GM12878 (cell line): ENCODE measurements at regions not wholly inside any gene's neighbourhood (a gene's known extent, or its start where the extent isn't known, plus 50 kb on each side); places are given as distances from the start of the nearest gene placed in this dataset.

Source experiments
- ATAC-seq: fragments of 200-7000 bp; cut with Tn5 transposase; 3 replicates; pipeline ENCODE4 v1.9.1; 2020; ENCODE audit warnings: mild to moderate bottlenecking, moderate library complexity
- BruUV-seq: library from RNA; stranded (reverse); fragments of 400-500 nt; replicated peaks from 2 replicates; lab custom pipeline; 2021; lab: Mats Ljungman, UMichigan
- CTCF ChIA-PET: fragments of 300-600 bp; sonication (Branson Sonifier 250); formaldehyde crosslinking; extraction: SDS; loops from one replicate; lab custom pipeline; 2021; ENCODE audit warnings: inconsistent platforms; lab: Yijun Ruan, JAX
- POLR2A ChIA-PET: fragments of 350-600 bp; formaldehyde crosslinking; extraction: SDS; loops from one replicate; lab custom pipeline; 2021; ENCODE audit warnings: inconsistent platforms; lab: Charles Lee
- RAD21 ChIA-PET: fragments of 300-600 bp; sonication (Branson Sonifier 250); formaldehyde crosslinking; loops from one replicate; lab custom pipeline; 2023; ENCODE audit warnings: antibody characterized with exemption; ENCODE audit not compliant: unreplicated experiment; lab: Charles Lee
- SMC1A ChIA-PET: fragments of 300-600 bp; sonication (Branson Sonifier 250); formaldehyde crosslinking; loops from one replicate; lab custom pipeline; 2023; ENCODE audit not compliant: unreplicated experiment, uncharacterized antibody; lab: Charles Lee
- DNase-seq: peaks from one replicate; pipeline ENCODE4 v3.0.0-alpha.2; 2011; ENCODE audit warnings: low read depth, low spot score
- FAIRE-seq: peaks from 3 replicates; lab custom pipeline; 2011; peaks lifted over from hg19 to GRCh38; lab: Jason Lieb, UNC
- H2AFZ ChIP-seq: 2 replicates; pipeline ENCODE4 v1.6.0; 2011; ENCODE audit warnings: low read depth, low read length, control low read depth; ENCODE audit not compliant: control insufficient read depth
- H3K27ac ChIP-seq: 2 replicates; pipeline ENCODE4 v1.5.1; 2011; ENCODE audit warnings: control low read depth; ENCODE audit not compliant: control insufficient read depth, insufficient read depth
- H3K27me3 ChIP-seq, 2 experiments: replicated peaks in 1 of 2; 2 replicates each; pipeline versions ENCODE4 v1.6.0 to v1.6.1; 2011; ENCODE audit warnings: low read length in 1 of 2; ENCODE audit not compliant: control insufficient read depth in 2 of 2, insufficient read depth in 2 of 2
- H3K36me3 ChIP-seq, 2 experiments: 2 replicates each; pipeline ENCODE4 v1.5.1; 2011; ENCODE audit warnings: low read length in 1 of 2; ENCODE audit not compliant: control insufficient read depth in 2 of 2, insufficient read depth in 2 of 2
- H3K4me1 ChIP-seq: 2 replicates; pipeline ENCODE4 v1.6.1; 2011; ENCODE audit warnings: mild to moderate bottlenecking, low read length, moderate library complexity, mixed read lengths; ENCODE audit not compliant: control insufficient read depth, insufficient read depth
- H3K4me2 ChIP-seq: 2 replicates; pipeline ENCODE4 v1.6.0; 2011; ENCODE audit warnings: control low read depth; ENCODE audit not compliant: control insufficient read depth, insufficient read depth
- H3K4me3 ChIP-seq: fragments of 200-600 bp; sonication (generic); 2 replicates; pipeline ENCODE4 v1.5.1; 2016
- H3K79me2 ChIP-seq: 2 replicates; pipeline ENCODE4 v1.6.0; 2011; ENCODE audit warnings: low read length; ENCODE audit not compliant: control insufficient read depth, insufficient read depth
- H3K9ac ChIP-seq: 2 replicates; pipeline ENCODE4 v1.8.0; 2011; ENCODE audit warnings: low read length, control low read depth, mixed read lengths; ENCODE audit not compliant: control insufficient read depth, insufficient read depth
- H3K9me3 ChIP-seq: replicated peaks from 3 replicates; pipeline ENCODE4 v1.5.1; 2011; ENCODE audit warnings: mild to moderate bottlenecking, low read length; ENCODE audit not compliant: control insufficient read depth, insufficient read depth
- H4K20me1 ChIP-seq: 2 replicates; pipeline ENCODE4 v1.6.0; 2011; ENCODE audit not compliant: control insufficient read depth, insufficient read depth
- BMI1 ChIP-seq: fragments of 450-650 bp; IDR thresholded peaks from 2 replicates; pipeline ENCODE4 v1.6.1; 2016; ENCODE audit warnings: mild to moderate bottlenecking, moderate library complexity, borderline replicate concordance
- CEBPZ ChIP-seq: fragments of 150-350 bp; IDR thresholded peaks from 2 replicates; pipeline ENCODE4 v1.6.1; 2016; ENCODE audit warnings: low read depth, low read length
- E2F8 ChIP-seq: fragments of 450-650 bp; IDR thresholded peaks from 2 replicates; pipeline ENCODE4 v1.6.1; 2018; ENCODE audit warnings: mild to moderate bottlenecking, low read depth, moderate library complexity; ENCODE audit not compliant: partially characterized antibody
- IRF5 ChIP-seq: fragments of 450-650 bp; IDR thresholded peaks from 2 replicates; pipeline ENCODE4 v1.6.1; 2017; ENCODE audit warnings: borderline replicate concordance
- MAX ChIP-seq: IDR thresholded peaks from 2 replicates; pipeline ENCODE4 v1.6.1; 2012; ENCODE audit warnings: low read depth, low read length, improper control_type of control experiment
- NBN ChIP-seq: fragments of 450-650 bp; IDR thresholded peaks from 2 replicates; pipeline ENCODE4 v1.6.1; 2016
- NR2C1 ChIP-seq: fragments of 450-650 bp; IDR thresholded peaks from 2 replicates; pipeline ENCODE4 v1.6.1; 2017; ENCODE audit warnings: antibody characterized with exemption, mild to moderate bottlenecking, moderate library complexity
- PML ChIP-seq: IDR thresholded peaks from 2 replicates; pipeline ENCODE4 v1.6.1; 2012; ENCODE audit warnings: low read length, inconsistent platforms
- RB1 ChIP-seq: fragments of 450-650 bp; formaldehyde crosslinking; IDR thresholded peaks from 2 replicates; pipeline ENCODE4 v1.6.1; 2017; ENCODE audit warnings: mild to moderate bottlenecking, borderline replicate concordance
- WGBS: methylation state at CpG from one replicate; pipeline ENCODE4 v1.1.6; 2016; ENCODE audit warnings: low lambda C conversion rate; ENCODE audit not compliant: insufficient replicate concordance, insufficient coverage; ENCODE audit errors: missing lambda C conversion rate; 5-methylcytosine and 5-hydroxymethylcytosine counted together
- in situ Hi-C: fragments of 300-500 bp; cut with MboI; formaldehyde crosslinking; loops from 9 replicates; pipeline ENCODE4 v1.14.3; 2018; ENCODE audit warnings: mixed read lengths
- intact Hi-C: fragments of 100-400 bp; cut with micrococcal nuclease; formaldehyde crosslinking; loops from one replicate; pipeline ENCODE4 v1.14.2; 2022; ENCODE audit not compliant: unreplicated experiment

GRCh38 chr13:100845128-100845757, 170.6 kb upstream of the TMTC4 start:
- Histone ChIP-seq H3K9ac (no peak overlapping the region), H3K4me3 (no peak overlapping the region), H3K79me2 (no peaks in the 10 kb centered on the region), H3K4me2 (no peak overlapping the region), H4K20me1 (no peaks in the 10 kb centered on the region), H2AFZ (no peak overlapping the region), H3K27me3 (no peaks in the 10 kb centered on the region)
- CTCF ChIA-PET, result interaction anchor here (0.7 kb wide), 1 partner anchor 322 kb away, joined by 3 read pairs; no protein-coding TSS in a partner anchor
- BruUV-seq, result no TSS peak
- DNase-seq (no peak), FAIRE-seq (no peak), ATAC-seq (no peak)
- RAD21 ChIA-PET, result no interaction called here
- in situ Hi-C loops, result no loop called here
- WGBS, result 37% methylated on average over 3 of the region's 3 CpGs
- intact Hi-C loops, result no loop called here
- SMC1A ChIA-PET, result interaction anchor here (0.7 kb wide), 1 partner anchor 1064 kb away, joined by 3 read pairs; no protein-coding TSS in a partner anchor
- no peak for TF ChIP-seq BMI1
- no peak for TF ChIP-seq NBN
- no peak for TF ChIP-seq NR2C1
- no peak for TF ChIP-seq E2F8
- no peak for TF ChIP-seq CEBPZ
- no peak for TF ChIP-seq RB1
- TF ChIP-seq PML, result no peak
- TF ChIP-seq IRF5, result no peak
- TF ChIP-seq MAX, result no peak
- TF ChIP-seq, all 136 proteins: peak for 0
- H3K27ac ChIP-seq, result no peak overlapping the region
- no peaks in the 10 kb centered on the region for H3K9me3 ChIP-seq
- no peaks in the 10 kb centered on the region for H3K4me1 ChIP-seq
- no peaks in the 10 kb centered on the region for H3K36me3 ChIP-seq
- POLR2A ChIA-PET, result no interaction called here
